Uterus (tissue), 2 donors: ENCODE measurements at regions not wholly inside any gene's neighbourhood (a gene's known extent, or its start where the extent isn't known, plus 50 kb on each side); places are given as distances from the start of the nearest gene placed in this dataset.

ENCODE experiments used
- CTCF ChIP-seq, 4 experiments: fragments of 200-600 bp in 2 of 4; fragments of 450-650 bp in 2 of 4; sonication (generic) in 2 of 4; IDR thresholded peaks; one replicate each; pipeline ENCODE4 v1.5.1; 2016 to 2019; ENCODE audit warnings: antibody characterized with exemption in 4 of 4, mild to moderate bottlenecking in 2 of 4, moderate library complexity in 1 of 4
- POLR2A ChIP-seq, 2 donors: fragments of 450-650 bp; IDR thresholded peaks; one replicate each; pipeline ENCODE4 v1.6.1; 2016; ENCODE audit warnings: antibody characterized with exemption in 2 of 2, mild to moderate bottlenecking in 1 of 2, moderate library complexity in 1 of 2

GRCh38 chr13:85741017-85741416 is 58.2 kb downstream of the SLITRK6 start:
- TF ChIP-seq CTCF (IDR thresholded peaks at IDR 0.05): no peak
- no peak for TF ChIP-seq POLR2A (IDR thresholded peaks at IDR 0.05)
